DLD1 (cell line): ENCODE measurements at regions not wholly inside any gene's neighbourhood (a gene's known extent, or its start where the extent isn't known, plus 50 kb on each side); places are given as distances from the start of the nearest gene placed in this dataset.
"Not testable (repeated sequence)": the region's sequence is repeated elsewhere in the genome, so short reads cannot be mapped to it uniquely, and the experiment has no call there.

Source experiments
- in situ Hi-C: cut with HindIII; loops from 2 replicates; pipeline ENCODE4 v1.10.0; 2017; ENCODE audit warnings: low sequenced_read_pairs

DNA sequence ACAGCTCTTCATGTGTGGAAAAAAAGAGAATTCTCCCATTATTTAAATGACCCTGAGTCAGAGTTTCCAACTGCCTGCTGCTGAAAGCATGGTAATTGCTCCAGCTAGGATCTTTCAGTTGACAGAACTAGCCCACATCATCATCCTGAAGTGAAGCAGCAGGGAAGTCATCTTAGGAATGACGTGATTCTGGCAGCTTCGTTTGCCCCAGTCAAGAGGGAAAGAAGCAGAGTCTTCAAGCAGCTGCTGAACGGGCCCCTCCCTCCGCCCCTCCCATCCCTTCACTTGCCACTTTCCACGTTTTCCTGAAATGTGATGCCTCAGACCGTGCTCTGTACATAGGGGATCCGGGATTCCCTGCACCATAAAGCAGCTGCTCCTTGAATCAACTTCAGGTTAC is 455.0 kb upstream of the TMEM132C start:
- in situ Hi-C loops: no loop called here

DNA sequence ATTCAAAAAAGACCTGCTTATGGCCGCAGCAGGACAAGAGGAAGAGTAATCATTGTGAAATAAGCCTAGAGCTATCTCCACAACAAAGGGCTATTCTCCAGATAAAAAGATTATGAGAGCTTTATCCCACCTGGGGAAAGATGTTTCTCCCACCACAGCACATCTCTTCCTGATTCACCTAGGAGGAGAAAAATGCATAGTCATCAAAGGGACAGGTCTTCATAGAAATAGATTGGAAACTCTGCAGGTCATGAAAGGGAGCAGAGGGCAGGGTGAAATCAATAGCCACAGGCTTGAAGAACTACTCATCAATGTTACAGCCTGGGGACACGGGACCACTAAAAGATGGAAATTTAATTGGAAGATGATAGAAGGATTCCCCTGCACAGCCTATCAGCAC is 453.8 kb upstream of the TMEM132C start:
- in situ Hi-C loops: no loop called here

DNA sequence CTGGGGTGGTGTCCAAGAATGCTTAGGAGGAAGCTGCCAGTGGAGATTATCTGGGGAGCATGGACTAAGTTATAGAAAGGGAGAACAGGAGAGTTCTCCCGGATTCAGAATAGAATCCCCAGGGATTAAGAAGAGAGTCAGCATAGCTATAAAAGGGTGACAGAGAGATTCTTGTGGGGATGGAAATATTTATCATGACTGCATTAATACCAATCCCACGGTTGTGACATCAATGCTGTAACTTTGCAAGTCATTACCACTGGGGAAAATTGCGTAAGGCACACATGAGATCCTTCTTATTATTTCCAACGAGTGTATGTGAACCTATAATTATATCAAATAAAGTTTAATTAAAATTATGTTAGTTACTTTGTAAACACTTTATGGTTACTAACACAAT is 447.9 kb upstream of the TMEM132C start:
- in situ Hi-C loops: no loop called here

DNA sequence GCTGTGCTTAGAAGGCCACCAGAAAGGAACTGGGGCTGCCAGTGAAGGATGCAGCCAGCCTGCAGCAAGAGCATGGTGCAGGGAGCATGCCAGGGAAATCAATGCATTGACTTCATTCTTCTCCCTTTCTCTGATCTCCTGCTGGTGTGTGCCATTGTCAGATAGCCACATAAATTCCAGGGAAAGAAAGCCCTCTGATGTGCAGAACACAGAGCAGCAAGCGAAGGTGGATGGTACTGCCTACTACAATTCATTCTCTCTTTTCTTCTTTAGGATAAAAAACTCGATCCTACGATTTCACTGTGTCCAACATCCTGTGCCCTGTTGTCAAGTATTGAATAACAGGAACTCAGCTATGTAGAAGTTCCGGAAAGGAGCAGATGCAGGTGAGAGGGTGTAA is 446.7 kb upstream of the TMEM132C start:
- in situ Hi-C loops: no loop called here

DNA sequence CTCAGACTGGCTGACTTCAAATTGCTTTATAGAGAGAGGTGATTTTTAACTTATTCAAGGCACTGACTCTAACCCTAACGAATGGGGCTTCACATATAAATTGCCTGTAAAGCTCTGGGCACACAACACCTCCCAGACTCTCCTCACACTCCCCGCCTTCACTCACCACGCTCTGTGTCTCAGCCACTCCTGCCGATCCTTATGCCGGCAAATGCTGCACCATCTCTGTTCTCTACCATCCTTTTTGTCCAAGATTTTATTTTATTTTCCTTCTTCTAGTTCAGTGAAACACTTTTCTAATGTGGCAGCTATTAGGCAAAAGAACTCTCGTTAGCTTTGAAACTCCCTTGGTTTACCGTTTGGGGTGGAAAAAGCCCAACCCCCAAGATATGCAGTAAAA is 446.1 kb upstream of the TMEM132C start:
- in situ Hi-C loops: no loop called here

DNA sequence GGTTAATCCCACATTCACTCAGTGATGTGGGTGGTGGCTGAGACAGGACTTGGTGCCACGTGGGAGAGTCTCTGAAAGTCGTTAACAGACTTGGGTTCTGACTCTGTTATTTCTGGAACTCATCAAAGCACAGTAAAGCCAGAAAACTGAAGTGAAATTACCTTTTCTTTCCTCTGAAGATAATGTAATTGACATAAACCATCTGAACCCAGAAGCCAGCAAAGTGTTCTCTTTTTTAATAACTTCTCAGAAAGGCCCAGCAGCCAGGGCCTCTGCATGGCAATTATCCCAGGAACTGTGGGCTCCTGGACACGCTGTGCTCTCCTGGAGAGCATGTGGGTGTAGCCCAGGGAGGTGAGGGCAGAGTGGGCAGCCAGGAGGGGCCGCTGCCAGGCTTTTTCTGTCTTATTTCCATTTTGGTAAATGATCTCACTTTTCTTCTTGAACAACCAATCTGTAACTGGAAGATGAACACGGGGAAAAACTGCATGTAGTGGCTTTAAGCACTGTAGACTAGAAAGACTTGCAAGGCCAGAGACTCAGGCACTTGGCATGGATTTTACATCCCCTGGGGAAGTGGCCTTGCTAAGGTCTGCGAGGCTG is 444.1 kb upstream of the TMEM132C start:
- in situ Hi-C loops: no loop called here

DNA sequence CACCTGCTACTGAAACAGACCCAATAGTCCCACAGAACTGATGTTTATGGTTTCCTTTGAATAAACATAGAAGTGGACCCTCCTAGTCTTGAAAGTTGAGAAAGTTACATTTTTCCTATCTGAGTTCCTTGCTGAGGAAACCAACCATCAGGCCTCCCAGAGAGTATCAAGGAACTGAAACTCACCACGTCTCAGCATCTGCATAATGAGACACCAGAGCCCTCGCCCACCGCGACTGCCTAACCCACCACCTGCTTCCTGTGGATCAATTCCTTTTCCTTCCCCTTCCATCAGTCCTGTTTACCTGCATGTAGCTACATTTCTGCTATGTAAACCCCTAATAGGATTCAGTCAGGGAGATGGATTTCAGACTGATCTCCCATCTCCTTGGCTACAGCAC is 443.2 kb upstream of the TMEM132C start:
- in situ Hi-C loops: no loop called here

DNA sequence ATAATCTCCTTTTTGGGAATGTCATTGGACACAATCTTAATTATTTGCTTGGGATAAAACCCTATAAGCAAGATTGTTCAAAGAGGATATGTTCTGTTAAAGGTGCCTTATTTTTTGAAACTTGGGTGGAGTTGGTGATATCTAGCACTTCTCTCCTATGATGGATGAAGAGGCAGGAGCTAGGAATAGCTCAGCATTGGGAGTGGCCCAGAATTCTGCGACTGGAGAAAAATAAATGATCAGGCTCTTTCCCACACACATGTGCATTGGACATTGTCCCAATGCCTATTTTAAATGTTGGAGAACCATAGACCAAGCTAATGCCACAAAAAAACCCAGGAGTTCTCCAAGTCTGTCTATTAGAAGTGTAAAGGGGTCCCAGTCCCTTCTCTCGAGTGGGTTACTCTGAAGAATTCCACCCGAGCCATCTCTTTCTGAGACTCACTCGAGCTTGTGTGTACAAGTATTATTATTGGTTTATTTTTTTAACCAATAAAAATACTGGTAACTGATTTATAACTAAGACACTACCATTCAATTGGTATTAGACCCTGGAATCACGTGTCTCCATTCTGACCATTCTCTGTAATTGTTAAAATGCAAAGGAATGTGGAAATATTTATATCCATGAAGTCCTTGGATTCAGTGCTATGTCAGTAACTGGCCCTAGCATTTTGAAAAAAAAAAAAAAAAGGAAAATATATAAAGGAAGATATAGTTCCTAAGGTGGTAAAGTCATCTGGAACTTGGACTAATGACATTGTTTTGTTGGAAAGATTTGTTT is 437.5 kb upstream of the TMEM132C start:
- in situ Hi-C loops: no loop called here

DNA sequence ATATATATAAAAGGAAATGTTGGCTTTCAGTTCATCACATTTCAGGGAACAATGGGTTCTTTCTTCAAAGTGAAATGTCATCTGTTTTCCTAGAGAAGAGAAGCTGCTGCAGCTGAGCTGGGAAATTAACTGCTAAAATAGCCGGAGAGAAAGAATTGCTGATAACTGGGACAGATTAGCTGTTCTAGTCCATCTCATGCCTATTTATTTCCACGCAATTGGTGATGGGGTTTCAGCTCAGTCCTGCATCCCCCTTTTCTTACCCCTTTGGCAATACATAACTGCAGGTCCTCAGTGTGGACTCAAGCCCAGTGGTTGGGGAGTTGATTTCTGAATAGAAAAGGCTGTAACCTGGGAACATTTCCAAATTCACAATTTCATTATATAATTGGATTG is 436.9 kb upstream of the TMEM132C start:
- in situ Hi-C loops: no loop called here

DNA sequence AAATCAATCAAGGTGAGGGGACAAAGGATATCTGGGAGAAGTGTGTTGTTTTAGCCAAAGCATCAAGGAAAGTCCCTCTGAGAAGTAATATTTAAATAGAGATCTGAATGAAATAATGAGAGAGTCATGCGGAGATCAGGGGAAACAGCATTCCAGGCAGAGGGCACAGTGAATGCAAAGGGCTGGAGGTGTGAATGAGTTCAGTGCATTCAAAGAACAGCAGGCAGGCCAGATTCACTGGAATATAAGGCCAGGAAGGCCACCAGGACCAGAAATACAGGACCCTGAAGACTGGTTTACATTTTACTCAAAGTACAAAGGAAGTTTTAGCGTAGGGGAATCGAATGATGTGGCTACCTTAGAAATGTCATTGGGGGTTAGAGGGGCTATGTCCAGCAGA is 436.2 kb upstream of the TMEM132C start:
- in situ Hi-C loops: no loop called here

DNA sequence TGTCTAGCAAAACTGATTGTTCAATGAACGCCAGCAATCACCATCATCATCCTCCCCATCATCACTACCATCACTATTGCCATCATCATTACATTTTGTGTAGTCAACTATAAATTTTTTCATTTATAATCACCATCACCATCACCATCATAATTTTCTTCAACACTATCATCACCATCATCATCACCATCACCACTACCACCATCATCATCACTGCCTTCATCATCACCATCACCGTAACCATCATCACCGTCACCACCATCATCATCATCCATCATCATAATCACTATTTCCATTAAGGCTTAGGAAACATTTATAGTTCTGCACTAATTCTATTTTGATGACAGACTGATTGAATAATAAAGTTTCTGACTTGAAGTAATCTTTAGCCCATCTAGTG is 434.8 kb upstream of the TMEM132C start:
- in situ Hi-C loops: no loop called here

DNA sequence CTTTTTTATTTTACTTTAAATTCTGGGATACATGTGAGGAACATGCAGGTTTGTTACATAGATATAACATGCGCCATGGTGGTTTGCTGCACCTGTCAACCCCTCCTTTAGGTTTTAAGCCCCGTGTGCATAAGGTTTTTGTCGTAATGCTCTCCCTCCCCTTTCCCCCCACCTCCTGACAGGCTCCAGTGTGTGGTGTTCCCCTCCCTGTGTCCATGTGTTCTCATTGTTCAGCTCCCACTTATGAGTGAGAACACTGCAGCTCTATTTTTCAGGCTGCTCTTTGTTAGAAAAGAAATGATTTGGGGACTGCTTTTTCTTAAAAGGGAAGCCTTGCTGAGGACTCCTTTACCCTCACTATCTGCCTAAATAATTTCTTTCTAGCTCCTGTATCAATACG is 430.2 kb upstream of the TMEM132C start:
- in situ Hi-C loops: not testable (repeated sequence)

DNA sequence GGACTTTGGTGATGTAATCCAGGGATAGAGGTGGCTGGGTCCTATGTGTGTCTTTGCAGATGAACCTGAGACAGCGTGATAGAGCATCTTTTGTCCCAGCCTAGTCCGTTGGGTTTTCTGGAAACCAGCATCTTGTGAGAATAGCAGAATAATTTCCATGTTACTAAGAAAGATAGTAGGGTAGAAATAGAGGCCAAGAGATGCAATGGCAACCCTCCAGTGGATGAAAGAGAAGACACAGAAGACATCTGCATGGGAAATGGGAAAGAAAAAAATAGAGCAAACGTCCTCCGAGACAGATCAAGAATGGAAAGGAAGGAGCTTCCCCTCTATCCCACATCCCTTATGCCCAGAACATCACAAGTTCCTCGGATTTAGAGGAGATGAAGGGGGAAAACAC is 409.3 kb upstream of the TMEM132C start:
- in situ Hi-C loops: no loop called here

DNA sequence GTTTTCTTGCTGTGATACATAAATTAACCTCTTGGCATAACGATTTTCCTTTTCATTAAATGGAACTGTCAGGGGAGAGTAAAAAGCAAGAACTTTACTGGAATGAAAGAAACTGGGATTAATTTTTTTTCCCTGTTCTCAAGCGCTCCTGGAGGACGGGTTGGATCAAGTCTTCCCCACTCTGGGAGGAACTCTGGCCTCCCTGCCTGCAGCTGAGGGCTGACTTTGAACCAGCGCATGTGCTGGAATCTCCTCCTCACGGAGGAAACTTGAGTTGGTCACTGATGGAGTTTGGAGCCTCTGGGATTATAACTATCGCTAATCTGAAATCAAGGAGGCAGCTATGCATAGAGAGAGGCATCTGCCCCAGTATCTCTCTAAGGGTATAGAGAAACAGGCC is 406.4 kb upstream of the TMEM132C start:
- in situ Hi-C loops: no loop called here

DNA sequence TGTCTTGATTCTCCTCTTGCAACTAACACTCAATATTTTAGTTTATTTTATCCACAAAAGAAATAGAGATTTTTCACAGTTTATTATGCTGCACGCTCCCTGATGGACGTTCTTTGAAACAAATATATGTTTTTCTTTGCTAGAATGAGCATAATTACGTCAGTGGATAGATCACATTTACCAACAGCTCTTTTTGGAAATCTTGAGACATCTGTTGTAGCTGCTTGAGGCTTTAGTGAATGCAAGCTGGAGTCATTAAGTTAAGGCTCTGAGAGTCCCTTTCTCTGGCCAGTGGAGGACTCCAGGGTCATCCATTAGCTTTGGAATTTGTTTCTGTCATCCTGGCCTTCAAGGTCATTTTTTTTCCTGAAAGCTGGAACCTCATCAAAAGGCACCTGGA is 405.6 kb upstream of the TMEM132C start:
- in situ Hi-C loops: no loop called here

DNA sequence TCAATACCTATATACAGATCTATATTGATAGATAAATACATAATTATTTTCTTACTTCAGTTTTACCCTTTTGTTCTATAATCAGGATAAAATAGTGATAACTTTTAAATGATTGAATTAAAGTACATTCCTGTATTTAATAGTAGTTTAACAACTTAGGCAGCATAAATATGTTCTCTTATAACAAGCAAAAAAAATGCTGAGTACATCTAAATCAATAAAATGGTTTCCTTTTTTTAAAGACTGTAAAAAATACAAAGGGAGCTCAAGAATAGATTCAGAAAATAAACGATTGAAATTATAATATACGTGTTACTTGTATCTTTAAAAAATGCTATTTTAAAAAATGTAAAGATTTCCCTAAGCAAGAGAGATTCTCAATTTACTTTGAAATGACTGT is 393.7 kb upstream of the TMEM132C start:
- in situ Hi-C loops: no loop called here

DNA sequence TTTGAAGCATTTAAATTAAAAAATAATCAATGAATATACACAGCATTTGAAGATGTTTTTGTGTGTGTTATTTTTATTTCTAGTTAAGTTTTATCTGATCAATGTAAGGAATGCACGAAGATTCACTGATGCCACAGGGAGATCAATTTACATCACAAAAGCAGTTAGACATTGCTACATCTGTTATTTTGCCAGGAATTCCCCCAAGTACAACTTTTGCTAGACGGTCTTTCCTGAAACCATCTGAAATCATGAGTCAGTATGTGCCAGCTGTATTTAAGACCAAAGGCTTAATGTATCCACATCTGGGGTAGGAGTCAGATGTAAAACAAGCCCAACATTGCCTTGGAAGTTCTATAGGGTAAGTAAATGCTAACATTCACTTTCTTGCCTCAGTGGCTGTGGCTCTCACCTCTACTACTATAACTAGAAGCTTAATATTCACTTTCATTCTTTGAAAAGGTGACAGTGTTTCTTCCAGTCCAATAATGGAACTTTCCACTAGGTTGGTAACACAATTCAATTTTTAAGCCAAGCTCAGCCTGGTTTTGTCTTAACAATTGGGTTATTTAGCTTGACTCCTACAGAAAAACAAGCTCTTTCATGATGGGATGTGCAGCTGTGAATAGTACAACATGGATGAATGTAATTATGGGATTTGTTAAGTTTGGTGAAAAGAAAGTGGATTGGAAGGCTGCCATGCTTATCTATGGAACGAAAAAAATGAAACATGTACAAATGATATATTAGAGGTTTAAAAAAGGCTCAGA is 385.4 kb upstream of the TMEM132C start:
- in situ Hi-C loops: no loop called here

DNA sequence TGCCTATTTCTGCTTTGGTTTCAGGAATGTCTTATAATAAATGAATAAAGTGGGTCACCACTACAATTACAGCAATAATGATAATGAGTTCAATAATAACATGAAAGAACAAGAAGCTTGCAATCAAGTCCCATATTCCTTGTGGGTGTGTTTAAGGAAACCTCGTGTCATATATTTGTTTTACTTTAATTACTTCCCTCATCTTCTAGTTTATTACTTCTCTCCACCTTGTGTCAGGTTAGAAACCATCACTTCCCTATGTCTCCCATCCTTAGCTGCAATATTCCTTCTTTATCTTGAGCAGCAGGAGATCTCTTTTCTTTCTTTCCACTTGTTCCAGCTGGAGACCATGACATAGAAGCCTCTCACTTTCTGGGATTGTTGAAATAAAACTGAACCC is 384.0 kb upstream of the TMEM132C start:
- in situ Hi-C loops: no loop called here

DNA sequence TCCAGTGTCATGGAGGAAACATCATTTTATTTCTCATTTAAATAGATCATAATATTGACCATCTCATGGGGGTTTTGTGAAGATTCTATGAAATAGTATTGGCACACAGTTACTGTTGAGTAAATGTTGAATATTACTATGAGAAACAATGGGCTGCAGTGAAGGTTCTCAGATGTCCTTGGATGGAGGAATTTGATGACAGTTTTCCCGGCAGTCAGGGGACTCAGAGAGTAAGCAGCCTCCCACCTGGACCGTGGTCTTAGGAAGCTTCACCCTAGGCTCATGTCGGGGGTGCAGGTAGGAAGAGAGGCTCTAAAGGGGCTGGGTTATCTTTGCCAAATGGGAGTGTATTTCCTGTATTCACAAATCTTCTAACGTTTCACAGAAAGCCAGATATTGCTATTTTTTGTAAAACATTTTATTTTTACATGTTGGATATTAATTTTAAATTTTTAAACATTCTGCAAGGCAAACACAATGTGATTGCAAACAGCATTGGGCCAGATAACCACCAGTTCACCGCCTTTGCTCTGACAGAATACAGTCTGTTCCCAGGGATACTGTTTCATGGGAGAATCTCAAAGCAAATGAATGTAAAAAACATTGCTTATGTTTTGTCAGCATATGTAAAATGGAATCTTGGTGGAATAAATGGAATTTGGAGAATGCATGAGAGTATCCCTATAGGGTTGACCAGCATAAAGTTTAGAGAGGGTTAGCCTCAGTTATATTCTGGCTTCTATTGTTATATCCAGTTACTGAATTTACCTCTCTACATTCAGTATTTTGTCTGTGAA is 380.8 kb upstream of the TMEM132C start:
- in situ Hi-C loops: no loop called here

DNA sequence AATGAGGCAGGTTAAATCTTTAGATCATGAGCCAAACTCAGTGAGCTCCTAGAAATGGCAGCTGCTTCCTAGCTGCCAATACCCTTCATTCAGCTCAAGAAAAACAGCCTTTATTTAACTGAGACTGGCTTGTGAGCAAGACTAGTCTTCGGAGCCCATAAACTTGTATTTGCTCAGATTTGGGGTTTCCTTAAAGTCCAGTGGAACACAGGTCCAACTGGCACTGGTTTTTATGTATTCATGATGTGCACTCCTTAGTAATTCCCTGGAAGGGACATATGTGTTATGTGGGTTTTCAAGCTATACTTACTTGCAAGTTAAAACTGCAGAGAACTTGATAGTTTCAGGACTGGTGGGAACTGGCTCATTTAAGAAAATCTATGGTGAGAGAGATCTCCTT is 380.1 kb upstream of the TMEM132C start:
- in situ Hi-C loops: no loop called here

DNA sequence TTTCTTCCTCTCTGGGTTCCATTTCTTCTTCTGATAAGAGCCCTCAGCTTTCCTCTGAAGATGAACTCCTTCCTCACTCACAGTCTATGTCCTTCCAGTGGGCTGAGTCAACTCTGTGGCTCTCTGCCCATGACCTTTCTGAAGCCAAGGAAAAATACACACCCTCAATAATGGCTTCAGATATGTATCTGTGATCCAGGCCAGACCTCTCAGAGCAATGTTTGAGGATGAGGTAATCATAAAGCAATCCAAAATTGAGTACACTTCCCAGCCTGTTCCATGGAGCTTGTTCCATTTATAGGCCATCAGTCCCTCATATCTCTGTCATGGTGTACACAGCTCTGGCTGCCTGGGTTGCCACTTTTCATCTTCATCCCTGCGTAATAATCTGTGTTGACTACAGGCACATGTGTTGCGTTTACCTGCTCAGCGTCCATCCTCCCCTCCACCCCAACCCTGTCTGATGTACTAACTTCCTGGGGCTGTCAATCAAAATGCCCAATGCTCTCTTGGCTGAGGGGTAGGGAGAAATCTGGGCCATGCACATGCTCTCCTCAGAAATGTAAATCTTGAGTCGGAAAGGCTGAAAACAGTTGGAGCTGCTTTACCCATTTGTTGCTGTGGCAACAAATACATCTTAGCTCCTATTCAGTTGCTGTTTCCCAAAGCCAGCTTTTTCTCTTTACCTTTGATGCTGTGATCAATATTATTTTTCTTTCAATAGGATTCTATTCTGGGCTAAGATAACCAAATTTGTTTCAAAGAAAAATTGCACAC is 377.8 kb upstream of the TMEM132C start:
- in situ Hi-C loops: no loop called here
